ENCODE measurements at regions not wholly inside any gene's neighbourhood (a gene's known extent, or its start where the extent isn't known, plus 50 kb on each side); places are given as distances from the start of the nearest gene placed in this dataset.
A peak's percentile ranks its signal among the peaks of the same experiment; 100 is the strongest.

DNA sequence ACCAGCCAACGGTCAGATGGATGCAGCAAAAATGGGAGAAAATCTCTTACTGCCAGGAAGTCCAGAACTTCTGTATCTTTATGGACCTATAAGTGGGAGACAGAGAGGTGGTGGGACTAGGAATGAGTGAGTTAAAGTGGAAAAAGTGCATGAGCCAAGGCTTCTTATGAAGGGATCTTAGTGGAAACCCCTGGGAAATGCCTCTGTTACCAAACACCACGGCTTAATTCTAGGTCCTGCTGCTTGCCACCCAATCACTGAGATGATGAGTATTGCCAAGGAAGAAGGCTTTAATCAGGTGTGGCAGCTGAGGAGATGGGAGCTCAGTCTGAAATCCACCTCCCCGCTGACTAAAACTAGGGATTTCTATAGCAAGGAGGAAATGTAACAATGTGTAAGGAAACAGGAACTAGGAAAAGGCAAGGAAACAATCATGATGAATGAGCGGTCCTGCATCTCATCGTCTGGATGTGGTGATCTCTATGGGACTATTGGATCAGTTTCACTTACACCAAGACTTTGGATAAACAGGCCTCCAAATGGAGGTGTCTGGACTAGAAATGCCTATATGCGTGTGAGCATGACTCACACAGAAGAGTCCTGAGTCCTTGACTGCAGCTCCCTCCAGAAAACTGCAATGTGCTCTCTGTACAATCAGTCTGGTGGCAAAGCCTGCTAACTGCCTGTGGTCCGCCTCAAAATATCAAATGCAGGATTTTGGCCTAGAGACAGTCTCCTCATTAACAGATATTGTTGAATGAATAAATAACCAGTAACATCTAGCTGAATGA lies 98.2 kb upstream of the PRR16 start:
- DNase-seq: no peak

DNA sequence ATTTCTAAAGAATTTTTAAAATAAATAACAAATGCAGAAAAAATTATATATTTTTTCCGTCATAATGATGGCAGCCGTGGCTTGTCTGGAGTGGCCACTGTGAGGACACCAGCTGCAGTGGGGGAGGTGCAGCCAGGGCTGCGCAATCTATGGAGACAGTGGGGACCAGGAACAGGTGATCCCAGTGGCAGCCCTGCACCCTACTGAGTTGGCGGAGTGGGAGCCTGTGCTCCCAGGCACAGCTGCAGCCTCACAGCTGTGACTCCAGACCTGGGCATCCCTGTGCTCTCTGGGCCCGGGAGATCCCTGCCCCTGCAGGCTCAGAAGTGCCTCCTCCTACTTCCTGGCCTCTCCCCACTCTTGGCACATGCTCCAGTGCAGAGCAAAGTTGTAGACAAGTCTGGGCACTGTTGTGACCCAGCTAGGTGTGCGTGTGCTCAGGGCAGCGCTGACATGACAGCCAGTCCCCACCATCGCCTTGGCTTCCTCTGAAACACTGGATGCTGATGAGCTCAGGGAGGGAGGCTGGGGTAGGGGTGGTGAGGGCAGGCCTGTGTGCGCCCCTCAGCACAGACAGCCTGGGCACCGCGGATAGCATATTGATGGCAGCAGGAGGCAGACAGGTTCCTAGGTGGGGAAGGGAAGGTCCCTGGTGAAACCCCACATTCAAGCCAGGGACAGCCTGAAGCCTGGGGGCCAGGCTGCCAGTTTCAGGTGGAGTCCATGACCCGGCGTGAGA lies 96.0 kb upstream of the PRR16 start:
- no peak for DNase-seq

DNA sequence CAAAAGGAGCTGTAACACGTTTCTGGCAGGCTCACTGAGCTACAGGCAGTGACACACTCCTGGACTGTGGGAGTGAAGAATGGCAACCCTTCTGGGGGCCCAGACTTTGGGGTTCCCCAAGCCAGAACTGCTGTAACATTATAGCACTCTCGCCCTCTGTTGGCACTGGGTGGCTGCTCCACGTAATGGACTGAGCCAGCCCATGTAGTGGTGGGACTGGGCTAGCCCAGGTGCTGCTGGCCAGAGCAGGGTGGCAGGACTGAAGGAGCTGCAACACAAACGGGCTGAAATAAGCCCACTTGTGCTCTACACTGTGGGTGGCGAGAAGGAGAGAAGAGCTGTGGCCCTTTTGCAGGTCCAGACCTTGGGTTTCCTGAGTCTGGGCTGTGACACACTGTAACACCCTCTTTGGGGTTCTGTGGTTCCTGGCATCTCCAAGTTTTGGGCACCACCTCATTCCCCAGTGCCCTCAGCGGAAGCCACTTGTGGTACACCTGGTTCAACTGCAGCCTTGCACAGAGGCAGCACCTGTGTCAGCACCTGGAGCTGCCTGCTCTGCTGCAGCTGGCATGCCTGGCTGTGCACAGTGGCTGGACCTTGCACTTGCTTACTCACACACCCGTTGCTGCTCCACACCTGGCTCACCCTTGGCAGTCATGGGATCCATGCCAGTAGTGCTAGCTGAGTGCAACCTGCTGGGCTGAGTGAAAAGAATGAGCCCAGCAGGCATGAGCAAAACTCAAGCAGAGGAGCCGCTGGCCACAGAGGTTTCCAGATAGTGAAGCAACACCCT lies 95.0 kb upstream of the PRR16 start:
- DNase-seq: no peak

DNA sequence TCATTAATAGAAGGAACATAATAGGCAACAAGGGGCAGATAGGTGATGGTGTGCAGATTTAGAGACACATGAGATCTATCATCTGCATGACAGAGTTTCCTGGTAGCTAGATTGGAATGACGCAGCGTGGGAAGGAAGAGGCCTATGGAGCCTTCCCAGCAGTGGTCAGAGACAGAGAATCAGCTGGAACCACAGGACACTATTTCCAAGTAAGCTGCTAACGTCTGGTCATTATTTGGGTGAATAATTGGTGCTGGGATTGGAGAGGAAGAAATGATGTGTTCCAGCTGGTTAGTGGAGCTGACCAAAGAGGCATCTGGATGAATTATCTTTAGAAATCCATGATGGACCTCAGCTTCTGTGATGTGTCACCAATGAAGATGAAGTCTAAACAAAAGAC lies 91.2 kb upstream of the PRR16 start:
- DNase-seq: no peak

DNA sequence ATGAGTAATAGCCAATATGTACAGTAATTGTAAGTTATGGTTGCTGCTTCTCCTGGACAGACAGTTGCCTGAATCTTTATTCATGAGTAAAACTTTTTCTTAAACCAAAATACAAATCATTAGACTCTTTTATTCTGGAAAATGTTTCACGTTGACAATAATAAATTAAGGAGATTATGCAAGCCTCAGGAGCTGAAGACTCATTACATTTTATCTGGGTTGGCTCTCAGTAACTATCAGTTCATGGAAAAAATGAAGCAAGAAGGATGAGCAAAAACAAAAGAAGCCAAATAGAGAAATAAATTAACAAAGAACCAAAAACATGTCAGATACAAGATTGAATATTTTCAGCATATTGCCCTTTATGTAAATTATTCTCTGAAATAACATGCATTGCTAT lies 88.9 kb upstream of the PRR16 start:
- DNase-seq: no peak

DNA sequence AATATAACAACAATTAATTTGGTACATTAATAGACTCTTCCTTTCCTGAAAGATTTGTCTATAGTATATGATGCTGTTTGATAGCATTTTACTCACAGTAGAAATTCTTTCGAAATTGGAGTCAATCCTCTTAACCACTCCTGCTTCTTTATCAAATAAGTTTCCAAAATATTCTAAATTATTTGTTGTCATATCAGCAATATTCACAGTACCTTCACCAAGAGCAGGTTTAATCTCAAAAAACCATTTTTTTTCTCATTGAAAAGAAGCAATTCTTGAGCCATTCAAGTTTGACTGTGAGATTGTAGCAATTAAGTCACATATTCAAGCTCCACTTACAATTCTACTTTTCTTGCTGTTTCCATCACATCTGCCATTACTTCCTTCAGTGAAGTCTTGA lies 83.5 kb upstream of the PRR16 start:
- DNase-seq: no peak

DNA sequence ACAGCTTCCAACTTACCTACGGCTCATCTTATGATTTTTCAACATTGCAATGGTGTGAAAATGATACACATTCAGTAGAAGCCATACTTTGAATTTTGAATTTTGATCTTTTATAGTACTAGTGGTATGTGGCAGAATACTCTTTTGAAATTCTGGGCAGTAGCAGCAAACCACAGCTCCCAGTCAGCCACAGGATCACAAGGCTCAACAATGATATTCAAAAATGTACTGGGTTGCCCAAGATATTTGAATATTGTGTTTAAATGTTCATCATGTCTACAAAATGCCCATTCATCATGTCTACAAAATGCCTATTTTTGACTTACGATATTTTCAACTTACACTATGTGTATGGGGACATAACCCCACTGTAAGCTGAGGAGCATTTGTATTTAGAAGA lies 81.3 kb upstream of the PRR16 start:
- no peak for DNase-seq

DNA sequence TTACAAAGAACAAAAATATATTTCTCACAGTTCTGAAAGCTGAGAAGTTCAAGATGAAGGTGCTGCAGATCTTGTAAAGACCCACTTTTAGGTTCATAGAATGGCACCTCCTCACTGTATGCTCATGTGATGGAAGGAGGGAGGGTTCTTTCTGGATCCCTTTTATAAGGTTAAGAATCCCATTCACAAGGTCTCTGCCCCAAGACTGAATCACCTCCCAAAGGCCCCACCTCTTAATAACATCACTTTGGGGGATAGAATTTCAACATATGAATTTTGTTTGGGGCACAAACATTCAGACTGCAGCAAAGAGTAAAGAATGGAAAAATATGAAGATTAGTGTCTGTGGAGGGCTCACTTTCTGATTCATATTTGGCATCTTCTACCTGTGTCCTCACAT lies 77.1 kb upstream of the PRR16 start:
- DNase-seq: no peak

DNA sequence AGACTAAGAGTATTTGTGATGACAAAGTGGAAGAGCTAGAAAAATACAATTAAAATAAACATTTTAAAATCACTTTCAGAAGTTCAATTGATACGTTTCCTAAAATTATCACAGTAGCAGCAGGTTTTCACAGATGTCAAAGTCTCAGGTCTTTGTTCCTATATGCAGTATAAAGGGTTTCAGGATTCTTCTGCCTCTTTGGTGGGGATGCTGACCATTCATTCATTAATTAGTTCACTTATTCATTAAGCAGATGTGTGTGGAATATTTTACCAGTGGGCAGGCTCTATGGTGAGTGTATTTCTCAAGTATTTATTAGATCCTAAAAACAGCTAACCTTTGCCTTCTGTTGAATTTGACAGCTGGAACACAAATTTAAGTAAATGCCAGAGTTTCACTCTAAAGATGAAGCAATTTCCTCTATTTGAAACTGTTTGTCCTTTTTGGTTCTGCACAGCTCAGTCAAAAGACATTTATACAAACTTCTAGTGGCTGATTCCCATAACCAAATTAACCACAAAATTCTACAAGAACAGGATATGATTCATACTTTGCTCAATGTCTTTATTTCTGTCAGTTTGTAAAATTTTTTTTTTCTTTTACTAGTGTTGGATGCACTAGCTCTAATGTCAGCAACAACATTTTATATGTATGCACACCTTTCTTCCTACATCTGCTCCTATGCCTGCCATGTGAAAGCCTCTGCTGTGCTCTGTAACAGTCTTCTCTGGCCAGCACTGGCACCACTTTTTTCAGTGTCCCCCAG lies 75.9 kb upstream of the PRR16 start:
- peak; percentile 3 for DNase-seq

DNA sequence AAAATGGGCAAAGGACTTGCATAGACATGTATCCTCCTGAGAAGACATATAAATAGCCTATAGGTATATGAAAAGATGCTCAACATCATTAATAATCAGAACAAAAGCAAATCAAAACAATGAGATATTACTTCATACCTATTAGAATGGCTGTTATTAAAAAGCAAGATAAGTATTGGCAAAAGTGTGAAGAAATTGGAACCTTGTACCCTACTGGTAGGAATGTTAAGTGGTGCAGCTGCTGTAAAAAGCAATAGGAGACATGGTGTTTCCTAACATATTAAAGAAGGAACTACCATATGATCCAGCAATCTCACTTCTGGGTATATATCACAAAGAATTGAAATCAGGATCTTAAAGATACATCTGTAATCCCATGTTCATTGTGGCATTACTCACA lies 69.8 kb upstream of the PRR16 start:
- no peak for DNase-seq

DNA sequence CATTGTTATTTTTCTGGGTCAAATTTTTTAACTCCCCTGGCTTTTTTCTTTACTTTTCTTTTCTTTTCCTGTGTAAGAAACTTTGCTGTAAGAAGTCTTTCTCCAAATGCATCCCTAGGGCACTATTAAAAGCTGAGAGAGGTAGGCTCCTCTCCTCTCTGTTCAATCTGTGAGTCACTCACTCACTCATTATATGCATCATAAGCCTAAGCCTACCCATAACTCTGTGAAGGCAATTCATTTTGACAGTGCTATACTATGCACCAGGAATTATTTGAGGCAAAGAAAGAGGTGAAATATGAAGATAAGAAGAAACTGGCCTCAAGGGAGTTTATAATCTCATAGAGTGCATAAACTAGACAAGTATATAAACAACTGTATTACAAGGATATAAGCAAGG lies 67.9 kb upstream of the PRR16 start:
- DNase-seq: no peak

DNA sequence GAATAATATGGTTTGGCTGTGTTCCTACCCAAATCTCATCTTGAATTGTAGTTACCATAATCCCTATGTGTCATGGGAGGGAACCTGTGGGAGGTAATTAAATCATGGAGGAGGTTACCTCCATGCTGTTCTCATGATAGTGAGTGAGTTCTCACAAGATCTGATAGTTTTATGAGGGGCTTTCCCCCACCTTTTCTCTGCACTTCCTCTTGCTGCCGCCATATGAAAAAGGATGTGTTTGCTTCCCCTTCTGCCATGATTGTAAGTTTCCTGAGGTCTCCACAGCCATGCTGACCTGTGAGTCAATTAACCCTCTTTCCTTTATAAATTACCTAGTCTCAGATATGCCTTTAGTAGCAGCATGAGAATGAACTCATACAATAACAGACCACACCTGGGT lies 63.7 kb upstream of the PRR16 start:
- no peak for DNase-seq

DNA sequence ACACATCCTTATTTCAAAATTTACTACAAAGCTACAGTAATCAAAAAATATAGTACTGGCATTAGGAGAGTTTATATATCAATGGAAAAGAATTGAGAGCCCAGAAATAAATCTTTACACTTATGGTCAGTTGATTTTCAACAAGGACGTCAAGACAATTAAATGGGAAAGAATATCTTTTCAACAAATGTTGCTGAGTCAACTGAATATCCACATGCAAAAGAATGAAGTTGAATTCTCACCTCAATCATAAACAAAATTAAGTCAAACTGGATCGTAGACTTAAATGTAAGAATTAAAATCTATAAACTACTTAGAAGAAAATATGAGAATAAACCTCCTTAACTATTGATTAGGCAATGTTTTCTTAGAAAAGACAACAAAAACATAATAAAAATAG lies 61.5 kb upstream of the PRR16 start:
- DNase-seq: no peak

DNA sequence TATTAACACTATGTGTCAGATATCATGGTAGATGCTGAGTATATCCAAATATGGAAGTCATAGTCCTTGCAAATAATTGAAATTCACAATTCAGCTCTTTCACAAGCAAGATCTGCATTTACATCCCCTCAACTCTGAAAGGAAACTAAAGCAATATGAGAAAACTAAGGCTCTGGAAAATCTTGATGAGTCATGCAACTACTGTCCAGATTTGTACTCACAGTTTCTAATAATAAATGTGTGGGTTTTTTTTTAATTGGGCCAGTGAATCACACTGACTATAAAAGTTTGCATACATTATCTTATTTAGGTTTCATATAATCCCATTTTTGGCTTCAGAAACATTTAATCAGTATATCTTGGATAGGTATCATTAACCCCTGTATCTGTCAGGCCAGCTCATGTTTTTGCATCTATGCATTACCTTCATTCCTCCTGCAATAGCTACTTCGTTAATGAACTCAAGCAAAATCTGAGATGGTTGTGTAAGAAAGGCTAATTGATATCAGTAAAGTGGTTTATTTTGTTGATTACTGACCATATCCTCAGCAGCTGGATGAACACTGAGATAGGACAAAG lies 58.7 kb upstream of the PRR16 start:
- DNase-seq: peak; percentile 0

DNA sequence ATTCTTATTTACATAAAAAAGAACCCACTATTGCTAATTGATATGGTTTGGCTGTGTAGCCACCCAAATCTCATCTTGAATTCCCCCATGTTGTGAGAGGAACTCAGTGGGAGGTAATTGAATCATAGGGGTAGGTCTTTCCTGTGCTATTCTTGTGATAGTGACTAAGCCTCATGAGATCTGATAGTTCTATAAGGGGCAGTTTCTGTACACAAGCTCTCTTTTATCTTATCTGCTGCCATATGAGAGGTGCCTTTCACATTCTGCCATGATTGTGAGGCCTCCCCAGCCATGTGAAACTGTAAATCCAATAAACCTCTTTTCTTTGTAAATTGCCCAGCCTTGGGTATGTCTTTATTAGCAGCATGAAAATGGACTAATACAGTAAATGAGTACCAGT lies 58.2 kb upstream of the PRR16 start:
- peak; percentile 1 for DNase-seq

DNA sequence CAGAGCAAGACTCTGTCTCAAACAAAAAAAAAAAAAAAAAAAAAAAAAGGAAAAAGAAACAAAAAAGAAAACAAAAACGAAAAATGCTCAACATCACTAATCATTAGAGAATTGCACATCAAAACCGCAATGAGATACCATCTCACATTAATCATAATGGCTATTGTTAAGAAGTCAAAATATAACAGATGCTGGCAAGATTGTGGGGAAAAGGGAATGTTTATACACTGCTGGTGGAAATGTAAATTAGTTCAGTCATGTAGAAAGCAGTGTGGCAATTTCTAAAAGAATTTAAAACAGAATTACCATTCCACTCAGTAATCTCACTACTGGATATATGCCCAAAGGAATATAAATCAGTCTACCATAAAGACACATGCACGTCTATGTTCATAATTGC lies 50.4 kb upstream of the PRR16 start:
- no peak for DNase-seq
